A204.1 (cell line): ENCODE measurements at regions not wholly inside any gene's neighbourhood (a gene's known extent, or its start where the extent isn't known, plus 50 kb on each side); places are given as distances from the start of the nearest gene placed in this dataset.
"Not testable (repeated sequence)": the region's sequence is repeated elsewhere in the genome, so short reads cannot be mapped to it uniquely, and the experiment has no call there.

Source experiments
- FAIRE-seq: peaks from 2 replicates; lab custom pipeline; 2012; peaks lifted over from hg19 to GRCh38; lab: Jason Lieb, UNC

DNA sequence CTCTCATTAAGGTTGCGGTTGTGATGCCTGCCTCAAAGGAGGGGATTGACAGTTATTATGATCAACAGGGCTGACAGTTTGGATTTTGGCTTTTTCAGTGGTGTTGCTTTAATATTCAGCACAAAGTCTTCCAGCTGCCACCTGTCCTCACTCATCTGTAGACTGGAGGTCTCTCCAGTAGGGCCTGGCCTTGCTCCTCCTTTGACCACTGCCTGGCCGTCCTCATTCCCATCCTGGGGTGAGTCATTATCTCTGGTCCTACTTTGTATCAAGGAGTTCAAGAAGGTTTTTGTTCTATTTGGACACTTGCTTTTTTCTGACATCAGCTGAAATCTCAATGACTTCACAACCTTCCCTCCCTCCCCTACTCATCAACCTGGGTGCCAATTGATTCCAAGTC, 95.1 kb upstream of the ZPLD1 start:
- FAIRE-seq: no peak

DNA sequence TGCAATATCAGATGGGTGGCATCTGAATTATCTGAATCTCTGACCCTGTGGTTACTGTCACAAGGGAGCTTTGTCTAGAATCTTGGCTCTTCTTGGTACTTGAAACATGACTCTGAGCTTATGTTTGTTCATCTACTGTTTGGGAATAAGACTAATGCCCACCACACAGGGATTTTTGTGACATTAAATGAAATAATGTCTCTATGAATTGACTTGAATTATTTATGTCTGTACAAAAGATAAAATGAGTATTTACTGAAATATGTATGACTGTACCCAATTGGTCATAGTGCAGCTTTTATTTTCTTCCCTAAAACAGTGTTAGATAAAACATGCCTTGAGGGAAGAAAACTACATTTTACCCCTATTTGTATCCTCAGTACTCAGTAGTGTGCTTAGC, 87.9 kb upstream of the ZPLD1 start:
- FAIRE-seq: no peak

DNA sequence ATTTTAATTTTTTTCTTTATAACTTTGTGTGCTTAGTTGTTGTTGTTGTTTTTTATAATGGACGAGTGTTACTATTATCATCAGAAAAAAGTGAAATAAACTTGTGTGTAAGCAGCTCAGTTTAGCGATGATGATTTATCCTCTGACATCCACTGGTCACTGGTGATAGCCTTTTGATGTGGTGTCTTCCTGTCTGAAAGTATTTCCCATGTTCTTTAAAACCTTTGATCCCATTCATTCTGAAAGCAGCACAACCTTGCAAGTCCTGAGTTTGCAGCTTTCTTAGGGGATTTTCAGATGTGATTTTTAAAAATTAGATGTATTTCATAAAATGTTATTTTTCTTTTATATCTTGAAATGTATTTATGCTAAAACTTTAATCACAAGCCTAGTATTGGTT, 85.9 kb upstream of the ZPLD1 start:
- no peak for FAIRE-seq

DNA sequence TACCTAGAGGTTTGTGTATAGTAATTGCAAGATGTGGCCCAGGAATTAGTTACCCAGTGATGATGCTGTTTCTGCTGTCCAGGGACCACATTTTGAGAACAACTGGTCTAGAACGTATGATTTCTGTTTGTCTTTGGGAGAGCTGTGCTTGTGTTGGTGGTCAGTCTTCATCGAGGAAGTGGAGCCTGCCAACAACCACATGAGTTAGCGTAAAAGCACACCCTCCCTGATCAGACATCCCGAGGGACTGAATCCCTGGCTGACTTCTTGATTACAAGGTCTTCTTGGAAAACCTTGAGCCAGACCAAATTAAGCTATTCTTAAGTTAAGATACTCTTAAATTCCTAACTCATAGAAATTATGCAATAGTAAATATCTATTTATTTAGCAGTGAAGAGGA, 81.7 kb upstream of the ZPLD1 start:
- FAIRE-seq: no peak

DNA sequence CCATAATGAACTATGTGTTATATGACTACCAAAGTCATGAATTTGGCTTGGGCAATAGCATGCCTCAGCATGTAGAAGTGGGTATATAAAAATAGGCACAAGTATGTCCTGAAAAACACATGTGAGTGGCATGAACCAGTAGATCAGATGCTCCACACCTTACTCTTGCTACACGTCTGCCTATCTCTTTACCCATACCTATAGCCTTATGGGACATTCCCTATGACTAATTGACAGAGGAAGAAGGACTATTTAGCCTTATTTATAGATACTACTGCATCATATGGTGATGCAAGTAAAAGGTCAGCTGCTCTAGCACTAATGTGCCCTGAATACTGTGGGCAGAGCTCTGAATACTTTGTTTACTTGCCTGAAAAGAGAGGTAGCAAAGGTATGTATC, 81.0 kb upstream of the ZPLD1 start:
- FAIRE-seq: no peak

DNA sequence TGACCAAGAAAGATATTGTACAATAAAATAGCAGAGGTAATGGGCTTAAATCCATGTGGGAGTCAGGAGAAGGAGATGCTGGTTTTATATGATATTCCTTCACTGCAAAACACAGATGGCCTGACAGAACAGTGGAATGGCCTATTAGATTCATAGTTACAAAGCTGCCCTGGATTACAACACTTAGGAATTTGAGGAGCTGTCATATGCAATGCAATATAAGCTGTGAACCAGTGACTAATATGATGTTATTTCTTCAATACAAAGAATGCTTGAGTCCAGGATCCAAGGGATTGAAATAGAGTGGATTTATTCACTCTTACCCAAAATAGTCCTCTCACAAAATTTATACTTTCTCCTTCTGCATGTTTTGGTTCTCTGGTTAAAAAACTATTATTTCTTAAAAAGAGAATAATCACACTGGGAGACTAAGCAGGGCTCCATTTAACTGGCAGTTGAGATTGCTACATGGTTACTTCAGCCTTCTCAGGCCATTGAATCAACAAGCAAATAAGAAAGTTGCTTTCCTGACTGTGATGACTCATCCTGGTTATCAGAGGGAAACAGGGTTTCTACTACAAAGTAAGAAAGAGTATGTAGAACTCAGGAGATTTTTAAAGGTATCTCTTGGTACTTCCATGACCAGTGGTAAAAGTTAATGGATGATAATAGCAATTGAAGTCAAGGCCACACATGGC, 79.8 kb upstream of the ZPLD1 start:
- FAIRE-seq: no peak

DNA sequence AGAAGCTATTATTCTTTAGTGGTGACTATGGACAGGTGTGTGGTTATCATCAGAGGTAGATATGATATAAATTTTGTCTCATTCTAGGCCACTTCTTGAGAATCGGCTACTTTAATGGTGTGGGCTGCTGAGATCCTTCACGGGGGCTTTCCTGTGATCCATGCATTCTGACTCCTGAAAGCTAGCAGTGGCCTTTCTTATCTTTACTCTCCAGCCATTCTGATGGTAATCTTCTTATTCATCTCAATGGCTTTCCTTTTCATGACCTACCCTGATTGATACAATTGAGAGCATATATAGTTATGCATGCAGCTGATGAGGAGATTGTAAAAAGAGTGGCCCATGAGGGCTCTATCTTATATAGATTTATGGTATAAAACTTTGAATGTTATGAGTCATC, 78.3 kb upstream of the ZPLD1 start:
- FAIRE-seq: no peak

DNA sequence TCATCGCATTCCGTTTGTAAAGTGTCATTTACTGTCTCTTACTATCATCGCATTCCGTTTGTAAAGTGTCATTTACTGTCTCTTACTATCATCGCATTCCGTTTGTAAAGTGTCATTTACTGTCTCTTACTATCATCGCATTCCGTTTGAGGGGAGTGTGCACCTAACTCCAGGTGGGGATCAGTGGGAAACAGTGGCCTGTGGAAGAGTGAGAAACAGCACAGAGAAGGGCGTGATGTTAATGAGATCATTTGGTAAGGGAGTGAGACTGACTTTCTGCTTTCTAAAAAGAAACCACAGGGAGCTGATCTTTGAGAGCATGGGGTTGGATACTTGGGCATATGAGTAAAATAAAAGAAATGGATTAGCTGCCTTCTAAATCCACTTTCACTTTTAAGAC, 77.5 kb upstream of the ZPLD1 start:
- not testable (repeated sequence) for FAIRE-seq

DNA sequence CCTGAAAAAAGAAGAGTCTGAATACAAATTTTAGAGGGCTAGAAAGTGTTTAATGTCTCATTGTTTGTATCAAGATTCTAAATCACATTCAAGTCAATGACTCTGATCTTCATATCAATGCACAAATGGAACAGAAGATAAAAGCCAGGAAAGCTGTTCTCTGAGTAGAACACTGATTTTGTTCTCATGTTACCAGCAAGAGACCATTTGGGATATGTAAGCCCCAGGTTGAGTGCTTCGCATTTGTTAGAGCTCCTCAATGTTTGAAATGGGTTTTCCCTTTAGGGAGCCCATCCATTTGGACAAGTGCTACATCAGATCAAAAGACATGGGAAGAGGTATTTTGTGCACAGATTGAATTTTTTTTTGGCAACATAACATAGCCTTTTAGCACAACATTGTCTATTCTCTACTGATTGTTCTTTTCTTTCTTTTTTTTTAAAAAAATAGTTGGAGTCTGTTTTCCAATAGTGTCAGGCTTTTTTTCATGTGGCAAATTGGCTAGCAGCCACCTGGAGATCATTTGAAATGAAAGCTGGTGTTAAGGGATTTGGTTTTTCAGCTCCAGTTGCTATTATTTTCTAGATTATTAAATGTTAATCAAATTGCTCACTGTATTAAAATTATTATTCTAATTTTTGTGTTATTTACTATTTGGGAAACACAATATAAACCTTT, 74.5 kb upstream of the ZPLD1 start:
- FAIRE-seq: no peak

DNA sequence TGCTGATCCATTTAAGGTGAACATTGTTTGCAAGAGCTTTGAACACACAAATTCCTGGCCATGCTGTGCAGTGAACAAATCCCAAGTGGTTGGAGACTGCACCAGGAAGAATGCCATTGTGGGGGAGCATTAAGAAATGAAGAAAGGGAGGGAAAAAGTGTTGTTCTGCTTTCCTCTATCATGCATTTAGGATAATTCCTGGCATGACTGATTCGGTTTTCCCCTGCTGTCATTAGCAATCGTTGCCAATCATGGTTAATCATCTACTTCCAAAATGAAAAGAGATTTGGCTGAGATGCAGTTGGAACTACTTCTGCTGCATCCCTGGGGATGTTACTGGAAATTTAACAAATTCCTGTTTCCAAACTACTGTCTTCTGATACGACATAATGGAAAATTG, 73.7 kb upstream of the ZPLD1 start:
- FAIRE-seq: no peak

DNA sequence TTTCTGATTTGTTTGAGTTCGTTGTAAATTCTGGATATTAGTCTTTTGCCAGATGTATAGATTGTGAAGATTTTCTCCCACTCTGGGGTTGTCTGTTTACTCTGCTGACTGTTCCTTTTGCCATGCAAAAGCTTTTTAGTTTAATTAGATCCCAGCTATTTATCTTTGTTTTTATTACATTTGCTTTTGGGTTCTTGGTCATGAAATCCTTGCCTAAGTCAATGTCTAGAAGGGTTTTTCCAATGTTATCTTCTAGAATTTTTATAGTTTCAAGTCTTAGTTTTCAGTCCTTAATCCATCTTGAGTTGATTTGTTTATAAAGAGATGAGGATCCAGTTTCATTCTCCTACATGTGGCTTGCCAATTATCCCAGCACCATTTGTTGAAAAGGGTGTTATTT, 68.7 kb upstream of the ZPLD1 start:
- FAIRE-seq: not testable (repeated sequence)

DNA sequence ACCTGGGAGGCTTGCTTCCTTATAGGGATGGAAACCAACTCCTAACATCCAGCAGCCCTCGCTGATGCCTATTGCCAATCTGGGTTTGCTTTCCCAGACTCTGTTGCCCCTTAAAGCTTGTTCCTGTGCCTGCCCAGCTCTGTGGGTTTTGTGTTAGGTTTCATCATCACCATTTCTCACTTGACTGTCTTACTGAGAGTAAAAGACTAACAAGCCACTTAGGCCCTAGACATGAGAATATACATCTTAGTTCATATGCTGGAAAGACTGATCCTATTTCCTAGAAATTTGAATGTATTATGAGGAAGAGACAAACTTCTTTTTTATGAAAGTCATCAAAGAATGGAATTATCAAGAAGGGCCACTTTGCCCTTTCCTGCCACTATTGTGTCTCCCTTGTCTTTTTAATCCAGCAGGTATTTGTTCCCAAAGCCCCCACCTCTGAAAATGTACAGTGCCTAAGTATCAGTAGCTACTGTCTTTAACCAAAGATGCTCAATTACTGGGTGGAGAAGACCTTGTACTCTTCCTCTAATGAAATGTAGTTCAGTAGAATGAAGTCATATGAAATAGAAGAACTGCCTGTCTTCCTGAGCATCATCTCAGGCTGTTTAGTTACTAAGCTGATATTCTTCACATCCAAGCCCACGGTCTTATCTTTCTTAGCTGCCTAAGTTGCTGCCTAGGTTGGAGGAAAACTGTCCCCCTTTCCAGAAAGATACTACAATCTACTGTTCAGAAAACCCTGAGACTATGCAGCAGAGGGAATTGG, 59.8 kb upstream of the ZPLD1 start:
- FAIRE-seq: no peak

DNA sequence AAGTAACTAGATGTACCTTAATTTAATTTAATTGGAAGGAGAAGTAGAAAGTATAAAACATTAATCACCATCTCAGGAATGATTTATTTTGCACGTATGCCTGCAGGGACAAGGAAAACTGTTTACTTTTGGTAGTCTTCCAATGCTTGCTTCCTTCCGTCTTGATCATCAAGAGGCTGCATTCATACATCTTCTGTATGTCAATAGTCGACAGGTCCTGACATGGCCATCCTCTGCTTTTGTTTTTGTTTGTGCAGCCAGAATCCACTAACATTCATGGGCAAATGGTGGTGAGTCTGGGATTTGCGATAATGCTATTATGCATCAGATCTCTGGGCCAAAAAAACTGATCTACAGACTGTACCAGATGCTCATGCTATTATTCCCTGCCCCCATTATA, 56.6 kb upstream of the ZPLD1 start:
- FAIRE-seq: no peak

DNA sequence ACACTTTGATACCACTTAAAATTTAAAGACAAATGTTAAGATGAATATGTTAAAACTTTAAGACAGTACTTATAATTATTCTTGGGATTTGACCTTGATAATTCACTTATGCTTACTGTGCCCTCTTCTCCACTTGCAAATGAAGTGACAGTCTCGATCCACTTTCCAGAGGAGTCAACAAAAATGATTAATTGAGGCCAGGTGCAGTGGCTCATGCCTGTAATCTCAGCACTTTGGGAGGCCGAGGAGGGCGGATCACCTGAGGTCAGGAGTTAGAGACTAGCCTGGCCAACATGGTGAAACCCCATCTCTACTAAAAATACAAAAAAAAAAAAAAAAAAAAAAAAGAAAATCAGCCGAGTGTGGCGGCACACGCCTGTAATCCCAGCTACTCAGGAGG, 52.6 kb upstream of the ZPLD1 start:
- not testable (repeated sequence) for FAIRE-seq
